ENCODE measurements at regions not wholly inside any gene's neighbourhood (a gene's known extent, or its start where the extent isn't known, plus 50 kb on each side); places are given as distances from the start of the nearest gene placed in this dataset.

DNA sequence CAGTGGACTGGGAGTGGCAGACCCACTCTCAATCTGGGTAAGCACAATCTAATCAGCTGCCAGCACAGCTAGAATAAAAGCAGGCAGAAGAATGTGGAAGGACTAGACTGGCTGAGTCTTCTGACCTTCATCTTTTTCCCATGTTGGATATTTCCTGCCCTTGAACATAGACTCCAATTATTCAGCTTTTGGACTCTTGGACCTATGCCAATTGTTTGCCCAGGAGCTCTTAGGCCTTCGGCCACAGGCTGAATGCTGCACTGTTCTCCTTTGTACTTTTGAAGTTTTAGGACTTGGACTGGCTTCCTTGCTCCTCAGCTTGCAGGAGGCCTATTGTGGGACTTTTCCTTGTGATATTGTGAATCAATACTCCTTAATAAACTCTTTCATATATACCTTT, 477.7 kb upstream of the ZNF385D start:
- intact Hi-C loops (cut with DNase I, micrococcal nuclease): no loop called here
- Histone ChIP-seq H3K9me3 (no peaks in the 10 kb centered on the region), H3K36me3 (ENCODE audit: low read depth) (no peaks in the 10 kb centered on the region), H3K4me1 (ENCODE audit: low read depth) (no peaks in the 10 kb centered on the region), H3K4me3 (no peak overlapping the region)
- DNase-seq: no peak
- TF ChIP-seq, protein P1, sequence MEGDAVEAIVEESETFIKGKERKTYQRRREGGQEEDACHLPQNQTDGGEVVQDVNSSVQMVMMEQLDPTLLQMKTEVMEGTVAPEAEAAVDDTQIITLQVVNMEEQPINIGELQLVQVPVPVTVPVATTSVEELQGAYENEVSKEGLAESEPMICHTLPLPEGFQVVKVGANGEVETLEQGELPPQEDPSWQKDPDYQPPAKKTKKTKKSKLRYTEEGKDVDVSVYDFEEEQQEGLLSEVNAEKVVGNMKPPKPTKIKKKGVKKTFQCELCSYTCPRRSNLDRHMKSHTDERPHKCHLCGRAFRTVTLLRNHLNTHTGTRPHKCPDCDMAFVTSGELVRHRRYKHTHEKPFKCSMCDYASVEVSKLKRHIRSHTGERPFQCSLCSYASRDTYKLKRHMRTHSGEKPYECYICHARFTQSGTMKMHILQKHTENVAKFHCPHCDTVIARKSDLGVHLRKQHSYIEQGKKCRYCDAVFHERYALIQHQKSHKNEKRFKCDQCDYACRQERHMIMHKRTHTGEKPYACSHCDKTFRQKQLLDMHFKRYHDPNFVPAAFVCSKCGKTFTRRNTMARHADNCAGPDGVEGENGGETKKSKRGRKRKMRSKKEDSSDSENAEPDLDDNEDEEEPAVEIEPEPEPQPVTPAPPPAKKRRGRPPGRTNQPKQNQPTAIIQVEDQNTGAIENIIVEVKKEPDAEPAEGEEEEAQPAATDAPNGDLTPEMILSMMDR (IDR thresholded peaks at IDR 0.05): no peak
- ATAC-seq: no peak

DNA sequence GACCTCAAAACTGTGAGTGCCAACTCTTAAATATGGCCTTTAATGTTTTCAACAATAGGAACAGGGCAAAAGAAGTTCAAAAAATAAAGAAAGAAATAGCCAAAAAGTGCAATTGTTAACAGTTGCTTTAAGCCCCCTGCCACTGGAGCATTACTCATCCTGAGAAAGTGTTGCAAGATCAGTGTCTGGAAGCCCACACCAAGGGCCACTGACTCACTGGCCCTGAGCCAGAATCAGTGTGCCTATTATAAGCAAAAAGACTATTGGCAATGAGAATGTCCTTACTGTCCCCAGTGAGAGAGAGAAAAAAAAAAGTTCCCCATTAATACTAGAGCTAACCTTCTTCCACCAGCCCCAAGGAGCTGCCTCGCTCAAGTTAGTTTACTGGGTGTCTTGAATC, 480.1 kb upstream of the ZNF385D start:
- TF ChIP-seq, protein P1 (IDR thresholded peaks at IDR 0.05): no peak
- Histone ChIP-seq H3K36me3 (ENCODE audit: low read depth) (no peaks in the 10 kb centered on the region), H3K9me3 (no peaks in the 10 kb centered on the region), H3K4me3 (no peak overlapping the region), H3K4me1 (ENCODE audit: low read depth) (no peaks in the 10 kb centered on the region)
- intact Hi-C loops (cut with DNase I, micrococcal nuclease): no loop called here
- DNase-seq (no peak), ATAC-seq (no peak)

DNA sequence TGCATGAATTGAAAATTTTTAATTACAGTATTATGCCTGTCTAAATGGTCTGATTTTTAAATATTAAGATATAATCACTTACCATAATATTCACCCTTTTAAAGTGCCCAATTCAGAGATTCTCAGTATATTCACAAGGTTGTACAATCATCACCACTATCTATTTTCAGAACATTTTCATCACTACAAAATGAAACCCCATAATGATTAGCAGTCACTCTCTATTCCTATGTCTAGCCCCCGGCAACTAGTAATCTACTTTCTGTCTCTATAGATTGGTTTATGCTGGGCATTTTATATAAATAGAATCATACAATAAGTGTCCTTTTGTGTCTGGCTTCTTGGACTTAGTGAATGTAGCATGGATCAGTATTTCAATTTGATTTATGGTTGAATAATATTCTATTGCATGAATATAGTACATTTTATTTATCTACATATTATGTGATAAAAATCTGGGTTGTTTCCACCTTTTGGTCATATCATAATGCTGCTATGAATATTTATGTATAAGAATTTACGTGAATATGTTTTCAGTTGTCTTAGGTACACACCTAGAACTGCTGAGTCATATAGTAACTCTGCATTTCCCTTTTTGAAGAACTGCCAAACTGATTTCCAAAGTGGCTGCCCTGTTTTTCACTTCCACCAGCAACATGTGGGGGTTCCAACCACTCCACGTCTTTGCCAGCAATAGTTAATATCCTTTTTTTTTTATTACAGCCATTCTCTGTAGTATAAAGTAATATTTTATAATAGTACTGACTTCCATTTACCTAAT, 485.7 kb upstream of the ZNF385D start:
- Histone ChIP-seq H3K4me1 (ENCODE audit: low read depth) (no peaks in the 10 kb centered on the region), H3K9me3 (no peaks in the 10 kb centered on the region), H3K4me3 (no peak overlapping the region), H3K36me3 (ENCODE audit: low read depth) (no peaks in the 10 kb centered on the region)
- intact Hi-C loops (cut with DNase I, micrococcal nuclease): no loop called here
- no peak for ATAC-seq
- DNase-seq: no peak
- TF ChIP-seq, protein P1 (IDR thresholded peaks at IDR 0.05): no peak

DNA sequence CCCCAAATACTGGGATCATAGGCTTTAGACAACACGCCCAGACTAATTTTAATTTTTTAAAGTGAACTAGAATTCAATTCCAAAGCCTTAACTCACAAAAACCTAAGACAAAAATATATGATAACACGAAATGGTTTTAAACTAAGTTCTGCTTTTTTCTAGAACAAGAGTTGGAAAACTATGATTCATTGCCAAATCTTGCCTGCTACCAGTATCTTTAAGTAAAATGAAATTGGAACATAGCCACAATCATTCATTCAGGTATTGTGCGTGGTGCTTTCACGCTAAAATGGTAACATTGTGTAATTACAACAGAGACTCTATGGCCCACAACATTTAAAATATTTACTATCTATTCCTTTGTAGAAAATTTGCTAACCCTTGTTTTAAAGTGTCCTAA, 488.0 kb upstream of the ZNF385D start:
- ATAC-seq (no peak), DNase-seq (no peak)
- no peaks in the 10 kb centered on the region for H3K4me1 ChIP-seq (ENCODE audit: low read depth)
- H3K36me3 ChIP-seq (ENCODE audit: low read depth): no peaks in the 10 kb centered on the region
- TF ChIP-seq, protein P1 (IDR thresholded peaks at IDR 0.05): no peak
- H3K9me3 ChIP-seq: no peaks in the 10 kb centered on the region
- no peak overlapping the region for H3K4me3 ChIP-seq
- intact Hi-C loops (cut with DNase I, micrococcal nuclease): no loop called here

DNA sequence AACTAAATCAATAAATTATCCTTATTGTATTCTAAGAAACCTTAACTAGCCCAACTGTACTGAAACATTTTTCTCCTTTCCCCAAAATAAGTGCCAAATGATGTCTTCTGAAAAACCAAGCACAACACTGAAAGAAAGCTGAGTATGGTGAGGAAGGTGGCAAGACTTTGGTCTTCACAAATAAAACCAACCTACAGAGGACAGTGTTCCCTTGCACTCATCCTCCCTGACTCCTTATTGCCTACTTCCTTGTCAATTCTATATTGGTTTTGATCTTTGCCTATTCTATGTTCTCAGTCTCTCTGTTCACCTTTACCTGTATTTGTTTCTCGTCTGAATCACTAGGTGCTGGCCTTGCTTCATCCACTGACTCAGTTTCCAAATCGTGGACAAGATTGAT, 490.1 kb upstream of the ZNF385D start:
- no peaks in the 10 kb centered on the region for H3K9me3 ChIP-seq
- H3K4me1 ChIP-seq (ENCODE audit: low read depth): no peaks in the 10 kb centered on the region
- intact Hi-C loops (cut with DNase I, micrococcal nuclease): no loop called here

More for the DNA sequence above, 490.1 kb upstream of the ZNF385D start:
- Histone ChIP-seq H3K4me3 (no peak overlapping the region), H3K36me3 (ENCODE audit: low read depth) (no peaks in the 10 kb centered on the region)
- ATAC-seq (no peak), DNase-seq (no peak)
- TF ChIP-seq, protein P1 (IDR thresholded peaks at IDR 0.05): no peak

Data from mucosa of descending colon (tissue), 3 donors.